Prostate gland (tissue), 2 donors: ENCODE measurements at regions not wholly inside any gene's neighbourhood (a gene's known extent, or its start where the extent isn't known, plus 50 kb on each side); places are given as distances from the start of the nearest gene placed in this dataset.

ENCODE experiments used
- CTCF ChIP-seq, 4 experiments: fragments of 200-600 bp in 2 of 4; fragments of 450-650 bp in 2 of 4; sonication (generic) in 2 of 4; IDR thresholded peaks; 1 replicate in 3 of 4; 2 replicates in 1 of 4; pipeline ENCODE4 v1.5.1; 2016 to 2019; ENCODE audit warnings: antibody characterized with exemption in 4 of 4, mild to moderate bottlenecking in 2 of 4, moderate library complexity in 2 of 4
- POLR2A ChIP-seq: fragments of 450-650 bp; IDR thresholded peaks from one replicate; pipeline ENCODE4 v1.6.1; 2016; ENCODE audit warnings: antibody characterized with exemption, mild to moderate bottlenecking

GRCh38 chr3:64451283-64452012 lies 226.2 kb upstream of the PRICKLE2 start:
- no peak for TF ChIP-seq POLR2A
- TF ChIP-seq CTCF (IDR thresholded peaks at IDR 0.05) = no peak
